Endothelial cell of umbilical vein (primary cell): ENCODE measurements at regions not wholly inside any gene's neighbourhood (a gene's known extent, or its start where the extent isn't known, plus 50 kb on each side); places are given as distances from the start of the nearest gene placed in this dataset.

ENCODE experiments used
- EZH2 ChIP-seq: IDR thresholded peaks from 2 replicates; pipeline ENCODE4 v1.6.1; 2012; ENCODE audit warnings: borderline replicate concordance, low read depth, mild to moderate bottlenecking, moderate library complexity, low read length, inconsistent platforms; ENCODE audit not compliant: severe bottlenecking
- FOS ChIP-seq: IDR thresholded peaks from 2 replicates; pipeline ENCODE4 v1.6.1; 2011; ENCODE audit warnings: mild to moderate bottlenecking, low read length, moderate library complexity, borderline replicate concordance; ENCODE audit not compliant: insufficient read depth
- GATA2 ChIP-seq: IDR thresholded peaks from 2 replicates; pipeline ENCODE4 v1.7.0; 2011; ENCODE audit warnings: low read depth, mild to moderate bottlenecking, moderate library complexity, mixed read lengths, low read length; ENCODE audit not compliant: insufficient read length, insufficient read depth
- JUN ChIP-seq: IDR thresholded peaks from 2 replicates; pipeline ENCODE4 v1.6.1; 2011; ENCODE audit warnings: borderline replicate concordance, low read depth; ENCODE audit not compliant: insufficient read length, insufficient read depth
- MYC ChIP-seq: IDR thresholded peaks from one replicate; pipeline ENCODE4 v1.6.1; 2011; ENCODE audit warnings: mild to moderate bottlenecking, low read depth, low read length
- POLR2A ChIP-seq: IDR thresholded peaks from 2 replicates; pipeline ENCODE4 v1.6.1; 2012; ENCODE audit warnings: low read depth, mild to moderate bottlenecking, control low read depth, low read length
- POLR2AphosphoS5 ChIP-seq: IDR thresholded peaks from 2 replicates; pipeline ENCODE4 v1.6.1; 2012; ENCODE audit warnings: low read depth, mild to moderate bottlenecking, control low read depth, low read length, moderate library complexity; ENCODE audit not compliant: insufficient read depth
- TF ChIP-seq, protein P1 (sequence below): IDR thresholded peaks from 2 replicates; pipeline ENCODE4 v1.6.1; 2011; ENCODE audit not compliant: insufficient read depth, insufficient read length
- TF ChIP-seq, protein P2 (sequence below), 2 donors: IDR thresholded peaks; 1 replicate in 1 of 2; 2 replicates in 1 of 2; pipeline ENCODE4 v1.5.1; 2011; ENCODE audit warnings: low read length in 2 of 2, mild to moderate bottlenecking in 2 of 2, moderate library complexity in 2 of 2, control low read depth in 1 of 2, inconsistent platforms in 1 of 2, low read depth in 1 of 2; ENCODE audit not compliant: insufficient read depth in 1 of 2; ENCODE audit errors: extremely low read depth in 1 of 2

DNA sequence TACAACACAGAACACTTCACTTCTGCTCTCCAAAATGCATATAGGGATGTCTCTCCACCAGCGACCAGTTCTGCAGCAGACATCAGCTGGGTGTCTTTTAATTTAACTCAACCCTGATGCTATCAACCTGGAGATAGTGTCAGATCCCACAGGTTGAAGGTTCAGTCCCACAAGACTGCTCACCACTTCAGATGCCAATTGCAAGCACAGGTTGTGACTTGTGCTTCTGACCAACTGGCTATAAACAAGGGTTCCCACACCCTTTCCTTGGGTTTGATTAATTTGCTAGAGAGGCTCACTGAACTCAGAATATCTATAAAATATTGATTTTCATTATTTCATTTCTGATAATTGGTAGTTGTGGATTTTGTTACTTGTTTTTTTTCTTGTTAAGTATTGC, 177.4 kb upstream of the HS3ST1 start:
- TF ChIP-seq, protein P1, sequence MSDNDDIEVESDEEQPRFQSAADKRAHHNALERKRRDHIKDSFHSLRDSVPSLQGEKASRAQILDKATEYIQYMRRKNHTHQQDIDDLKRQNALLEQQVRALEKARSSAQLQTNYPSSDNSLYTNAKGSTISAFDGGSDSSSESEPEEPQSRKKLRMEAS = no peak
- TF ChIP-seq POLR2AphosphoS5 (no peak), POLR2A (no peak), FOS (no peak), JUN (no peak), MYC (no peak), EZH2 (no peak), GATA2 (no peak)
- TF ChIP-seq, protein P2, sequence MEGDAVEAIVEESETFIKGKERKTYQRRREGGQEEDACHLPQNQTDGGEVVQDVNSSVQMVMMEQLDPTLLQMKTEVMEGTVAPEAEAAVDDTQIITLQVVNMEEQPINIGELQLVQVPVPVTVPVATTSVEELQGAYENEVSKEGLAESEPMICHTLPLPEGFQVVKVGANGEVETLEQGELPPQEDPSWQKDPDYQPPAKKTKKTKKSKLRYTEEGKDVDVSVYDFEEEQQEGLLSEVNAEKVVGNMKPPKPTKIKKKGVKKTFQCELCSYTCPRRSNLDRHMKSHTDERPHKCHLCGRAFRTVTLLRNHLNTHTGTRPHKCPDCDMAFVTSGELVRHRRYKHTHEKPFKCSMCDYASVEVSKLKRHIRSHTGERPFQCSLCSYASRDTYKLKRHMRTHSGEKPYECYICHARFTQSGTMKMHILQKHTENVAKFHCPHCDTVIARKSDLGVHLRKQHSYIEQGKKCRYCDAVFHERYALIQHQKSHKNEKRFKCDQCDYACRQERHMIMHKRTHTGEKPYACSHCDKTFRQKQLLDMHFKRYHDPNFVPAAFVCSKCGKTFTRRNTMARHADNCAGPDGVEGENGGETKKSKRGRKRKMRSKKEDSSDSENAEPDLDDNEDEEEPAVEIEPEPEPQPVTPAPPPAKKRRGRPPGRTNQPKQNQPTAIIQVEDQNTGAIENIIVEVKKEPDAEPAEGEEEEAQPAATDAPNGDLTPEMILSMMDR (IDR thresholded peaks at IDR 0.05; ENCODE audit: extremely low read depth in 1 of 2, insufficient read depth in 1 of 2, low read depth in 1 of 2, low read length in 2 of 2) = no peak
